KOPT-K1 (cell line): ENCODE measurements at regions not wholly inside any gene's neighbourhood (a gene's known extent, or its start where the extent isn't known, plus 50 kb on each side); places are given as distances from the start of the nearest gene placed in this dataset.

Experiments
- H3K27ac ChIP-seq: fragments of 200-600 bp; sonication (generic); 2 replicates; pipeline ENCODE4 v1.5.1; 2016; ENCODE audit warnings: antibody characterized with exemption, mild to moderate bottlenecking, low read depth, low read length; ENCODE audit not compliant: poor library complexity, severe bottlenecking
- H3K36me3 ChIP-seq: fragments of 200-600 bp; sonication (generic); 2 replicates; pipeline ENCODE4 v1.5.1; 2017; ENCODE audit warnings: antibody characterized with exemption, mild to moderate bottlenecking, low read length, moderate library complexity; ENCODE audit not compliant: insufficient read depth
- H3K9me3 ChIP-seq: fragments of 200-600 bp; sonication (generic); 2 replicates; pipeline ENCODE4 v1.5.1; 2017; ENCODE audit warnings: antibody characterized with exemption, low read length, mild to moderate bottlenecking; ENCODE audit not compliant: insufficient read depth, poor library complexity, severe bottlenecking

- no peaks in the 10 kb centered on the region for H3K36me3 ChIP-seq
- H3K9me3 ChIP-seq = no peaks in the 10 kb centered on the region
- peak overlapping the region; percentile 74 for H3K27ac ChIP-seq
Measured at GRCh38 chr5:68711293-68712200, 382.3 kb upstream of the SLC30A5 start.

- H3K36me3 ChIP-seq = no peaks in the 10 kb centered on the region
- no peak overlapping the region for H3K27ac ChIP-seq
- no peaks in the 10 kb centered on the region for H3K9me3 ChIP-seq
Measured at GRCh38 chr5:68714810-68715209, 379.0 kb upstream of the SLC30A5 start.

- H3K27ac ChIP-seq = no peak overlapping the region
- H3K36me3 ChIP-seq = no peaks in the 10 kb centered on the region
- H3K9me3 ChIP-seq = peaks cover 10% of the 10 kb centered on the region
Measured at GRCh38 chr5:68720884-68721610, 372.8 kb upstream of the SLC30A5 start.

DNA sequence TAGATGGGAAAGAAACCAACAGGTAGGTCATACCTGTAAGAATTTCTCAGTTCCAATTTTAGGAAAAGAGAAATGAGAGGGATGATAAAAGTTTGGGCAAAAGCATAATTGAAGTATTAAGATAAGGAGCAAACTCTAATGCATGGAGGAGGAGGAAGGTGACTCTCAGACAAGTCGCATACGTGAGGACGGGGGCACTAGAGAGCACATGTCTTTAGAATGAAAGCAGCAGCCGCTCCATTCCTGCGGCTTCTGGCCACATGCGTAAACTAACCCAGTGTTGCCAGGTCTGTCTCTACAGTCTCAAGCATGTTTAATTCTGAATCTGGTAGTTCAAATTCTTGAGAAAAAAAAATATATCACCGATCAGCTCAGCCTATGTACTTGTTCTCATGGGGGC, 371.5 kb upstream of the SLC30A5 start:
- Histone ChIP-seq H3K36me3 (no peaks in the 10 kb centered on the region), H3K9me3 (peaks cover 10% of the 10 kb centered on the region), H3K27ac (no peak overlapping the region)

GRCh38 chr5:68725905-68726683, 367.7 kb upstream of the SLC30A5 start:
- H3K36me3 ChIP-seq = no peaks in the 10 kb centered on the region
- no peak overlapping the region for H3K27ac ChIP-seq
- H3K9me3 ChIP-seq = peaks cover 10% of the 10 kb centered on the region

GRCh38 chr5:68727931-68728330, 365.9 kb upstream of the SLC30A5 start:
- Histone ChIP-seq H3K27ac (no peak overlapping the region), H3K36me3 (no peaks in the 10 kb centered on the region), H3K9me3 (peaks cover 5% of the 10 kb centered on the region)

DNA sequence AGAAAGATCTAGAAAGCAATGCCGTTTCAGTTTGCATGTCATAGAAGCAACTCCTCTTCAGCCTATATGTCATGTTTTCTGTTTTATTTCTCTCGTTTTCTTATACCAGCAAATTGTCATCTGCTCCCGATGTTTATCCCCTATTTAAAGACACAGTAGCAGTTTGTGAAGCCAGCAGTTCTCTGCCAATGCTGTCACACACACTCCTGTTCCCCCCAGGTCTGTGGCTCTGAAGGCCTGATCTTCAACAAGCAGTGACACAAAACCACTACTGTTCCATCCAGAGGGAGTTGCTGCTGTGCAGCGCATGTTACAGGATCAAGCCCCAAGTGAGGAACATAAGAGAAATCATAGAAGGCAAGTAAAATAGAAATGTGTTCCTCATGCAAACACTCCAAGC, 364.1 kb upstream of the SLC30A5 start:
- H3K9me3 ChIP-seq = no peaks in the 10 kb centered on the region
- H3K27ac ChIP-seq = no peak overlapping the region
- H3K36me3 ChIP-seq = no peaks in the 10 kb centered on the region

DNA sequence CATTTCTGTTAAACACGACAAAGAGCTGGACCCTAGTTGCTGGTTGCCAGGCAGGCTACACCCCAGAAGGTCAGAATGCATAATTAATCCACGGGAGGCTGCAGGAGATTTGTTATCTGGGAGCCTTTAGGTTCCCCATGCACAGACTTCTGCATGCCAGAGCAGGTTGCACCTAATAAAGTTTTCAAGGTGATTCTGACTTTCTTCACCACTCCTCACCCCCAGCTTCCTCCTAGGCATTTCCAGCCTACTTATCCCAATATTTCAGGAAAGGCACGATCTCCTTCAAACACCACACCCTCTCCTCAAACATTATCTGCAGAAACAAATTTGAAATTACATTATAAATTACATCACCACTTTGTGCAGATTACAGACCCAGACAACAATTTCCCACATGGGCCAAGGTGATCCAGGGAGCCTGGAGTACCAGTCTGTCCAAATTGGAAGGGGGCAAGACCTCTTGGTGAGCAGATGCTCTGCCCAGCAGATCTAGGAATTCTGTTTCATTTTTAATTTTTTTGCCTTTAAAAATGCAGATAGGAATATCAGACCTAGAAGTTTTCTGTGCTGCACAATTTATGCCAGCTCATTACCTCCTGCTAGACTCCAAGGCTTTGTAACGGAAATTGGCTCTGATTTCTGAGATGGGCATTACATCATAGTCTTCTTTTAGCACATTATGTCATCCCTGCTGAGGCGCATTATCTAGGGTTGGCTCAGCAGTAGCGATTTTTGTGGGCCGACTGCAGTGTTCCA, 363.4 kb upstream of the SLC30A5 start:
- Histone ChIP-seq H3K27ac (no peak overlapping the region), H3K36me3 (no peaks in the 10 kb centered on the region), H3K9me3 (no peaks in the 10 kb centered on the region)

DNA sequence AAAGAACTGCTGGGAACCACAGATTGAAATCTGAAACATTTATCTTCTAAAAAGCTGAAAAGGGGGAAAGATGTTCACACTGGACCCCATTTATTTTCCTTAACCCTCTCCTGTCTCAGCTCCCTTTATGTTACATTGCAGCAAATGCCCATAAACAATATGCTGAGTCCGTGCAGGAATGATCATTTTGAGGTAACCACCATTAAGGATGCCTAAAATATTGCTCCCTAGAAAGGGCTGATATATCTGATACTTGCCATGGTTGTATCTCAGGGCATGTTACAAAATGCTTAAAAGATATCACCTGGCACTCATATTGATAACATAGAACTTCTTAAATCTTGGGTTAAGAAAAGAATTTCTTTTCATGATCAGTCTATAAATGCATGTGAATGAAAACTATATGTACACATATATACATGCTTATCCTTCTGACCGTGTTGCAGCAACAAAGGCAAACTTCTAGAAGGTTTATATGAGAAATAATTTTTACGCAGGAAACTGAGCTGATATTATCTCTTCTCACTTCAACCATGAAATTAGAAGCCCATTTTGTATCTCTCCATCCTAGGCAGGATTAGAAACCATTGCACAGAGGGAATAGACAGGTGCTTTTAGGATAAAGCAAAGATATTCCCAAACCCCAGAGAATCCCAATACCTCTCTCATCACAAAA, 362.7 kb upstream of the SLC30A5 start:
- no peak overlapping the region for H3K27ac ChIP-seq
- H3K36me3 ChIP-seq = no peaks in the 10 kb centered on the region
- no peaks in the 10 kb centered on the region for H3K9me3 ChIP-seq

DNA sequence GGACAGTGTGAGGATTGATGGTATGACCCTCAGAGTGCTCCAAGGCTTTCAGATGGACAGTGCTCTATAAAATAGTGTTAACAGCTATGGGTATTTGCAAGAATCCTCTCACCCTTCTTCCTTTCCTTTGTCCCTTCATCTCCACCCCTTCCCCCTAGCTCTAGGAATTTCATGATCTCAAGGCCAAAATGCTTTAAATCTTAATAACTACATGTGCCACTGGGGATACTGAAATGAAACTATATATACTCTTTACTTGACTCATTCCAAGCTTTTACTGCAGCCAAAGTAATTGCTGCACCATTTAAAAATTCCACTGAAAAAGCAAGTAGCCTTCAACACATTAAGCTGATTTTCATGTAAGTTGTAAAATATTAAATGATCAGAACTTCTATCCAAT, 361.6 kb upstream of the SLC30A5 start:
- H3K9me3 ChIP-seq = no peaks in the 10 kb centered on the region
- H3K36me3 ChIP-seq = no peaks in the 10 kb centered on the region
- no peak overlapping the region for H3K27ac ChIP-seq

GRCh38 chr5:68734781-68735180, 359.0 kb upstream of the SLC30A5 start:
- Histone ChIP-seq H3K9me3 (no peaks in the 10 kb centered on the region), H3K36me3 (no peaks in the 10 kb centered on the region), H3K27ac (no peak overlapping the region)

DNA sequence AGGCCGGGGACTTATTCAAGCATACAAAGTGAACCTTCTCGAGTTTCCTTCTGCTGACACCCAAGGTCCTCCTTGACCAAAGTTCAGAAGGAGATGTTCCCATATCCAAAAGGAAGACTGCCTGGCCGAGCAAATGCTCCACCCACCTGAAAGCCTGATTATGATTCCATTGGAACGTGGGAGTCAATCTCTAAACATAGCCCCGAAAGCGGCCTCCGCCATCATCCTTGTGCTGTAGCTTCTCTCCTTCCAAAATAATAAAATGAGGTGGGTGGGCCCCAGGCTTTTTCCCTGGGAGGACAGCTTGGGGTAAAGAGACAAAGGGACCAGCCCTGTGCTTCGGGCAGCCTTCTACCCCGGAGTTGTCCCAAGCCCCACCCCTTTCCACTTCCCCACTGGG, 355.6 kb upstream of the SLC30A5 start:
- no peaks in the 10 kb centered on the region for H3K9me3 ChIP-seq
- no peak overlapping the region for H3K27ac ChIP-seq
- H3K36me3 ChIP-seq = no peaks in the 10 kb centered on the region

- Histone ChIP-seq H3K27ac (no peak overlapping the region), H3K36me3 (no peaks in the 10 kb centered on the region), H3K9me3 (no peaks in the 10 kb centered on the region)
Measured at GRCh38 chr5:68738841-68739240, 355.0 kb upstream of the SLC30A5 start.

GRCh38 chr5:68739752-68740151, 354.1 kb upstream of the SLC30A5 start:
- H3K36me3 ChIP-seq = no peaks in the 10 kb centered on the region
- no peaks in the 10 kb centered on the region for H3K9me3 ChIP-seq
- H3K27ac ChIP-seq = no peak overlapping the region
